Endothelial cell (in vitro differentiated cells): ENCODE measurements at regions not wholly inside any gene's neighbourhood (a gene's known extent, or its start where the extent isn't known, plus 50 kb on each side); places are given as distances from the start of the nearest gene placed in this dataset.

ENCODE experiments used
- DNase-seq: peaks from one replicate; pipeline ENCODE4 v3.0.0; 2021; ENCODE audit warnings: low spot score
- H3K27ac Mint-ChIP-seq: one replicate; pipeline ENCODE4 v1.8.0; 2021; ENCODE audit warnings: mixed read lengths, inconsistent platforms; ENCODE audit not compliant: unreplicated experiment
- H3K27me3 Mint-ChIP-seq: one replicate; pipeline ENCODE4 v1.8.0; 2021; ENCODE audit warnings: mild to moderate bottlenecking, moderate library complexity, mixed read lengths, inconsistent platforms; ENCODE audit not compliant: unreplicated experiment
- H3K36me3 Mint-ChIP-seq: one replicate; pipeline ENCODE4 v1.8.0; 2021; ENCODE audit warnings: mild to moderate bottlenecking, low read depth, mixed read lengths, inconsistent platforms; ENCODE audit not compliant: unreplicated experiment
- H3K4me1 Mint-ChIP-seq: one replicate; pipeline ENCODE4 v1.8.0; 2021; ENCODE audit warnings: mild to moderate bottlenecking, mixed read lengths, inconsistent platforms; ENCODE audit not compliant: unreplicated experiment
- H3K4me3 Mint-ChIP-seq: one replicate; pipeline ENCODE4 v1.8.0; 2021; ENCODE audit warnings: mild to moderate bottlenecking, mixed read lengths, inconsistent platforms; ENCODE audit not compliant: unreplicated experiment
- H3K9me3 Mint-ChIP-seq: one replicate; pipeline ENCODE4 v1.8.0; 2021; ENCODE audit warnings: mixed read lengths, inconsistent platforms; ENCODE audit not compliant: unreplicated experiment
- CTCF ChIP-seq: fragments of 200-600 bp; sonication (generic); IDR thresholded peaks from one replicate; pipeline ENCODE4 v1.5.0; 2021; ENCODE audit warnings: antibody characterized with exemption; ENCODE audit not compliant: unreplicated experiment

- Mint-ChIP-seq H3K4me1 (peaks cover 9% of the 10 kb centered on the region), H3K27me3 (no peaks in the 10 kb centered on the region), H3K27ac (no peak overlapping the region), H3K4me3 (no peak overlapping the region), H3K36me3 (peaks cover 1% of the 10 kb centered on the region), H3K9me3 (no peaks in the 10 kb centered on the region)
- DNase-seq = no peak
- TF ChIP-seq CTCF = no peak
These were observed 237.5 kb downstream of the CD83 start for GRCh38 chr6:14354919-14355572.

GRCh38 chr6:14359438-14359837 is 241.9 kb downstream of the CD83 start:
- H3K27ac Mint-ChIP-seq = no peak overlapping the region
- H3K4me3 Mint-ChIP-seq = no peak overlapping the region
- H3K9me3 Mint-ChIP-seq = no peaks in the 10 kb centered on the region
- H3K36me3 Mint-ChIP-seq = no peaks in the 10 kb centered on the region
- peaks cover 9% of the 10 kb centered on the region for H3K4me1 Mint-ChIP-seq
- no peak for TF ChIP-seq CTCF
- no peaks in the 10 kb centered on the region for H3K27me3 Mint-ChIP-seq
- DNase-seq = no peak

- H3K4me3 Mint-ChIP-seq = no peak overlapping the region
- DNase-seq = no peak
- H3K27ac Mint-ChIP-seq = no peak overlapping the region
- peaks cover 9% of the 10 kb centered on the region for H3K4me1 Mint-ChIP-seq
- no peaks in the 10 kb centered on the region for H3K9me3 Mint-ChIP-seq
- H3K36me3 Mint-ChIP-seq = no peaks in the 10 kb centered on the region
- no peak for TF ChIP-seq CTCF
- no peaks in the 10 kb centered on the region for H3K27me3 Mint-ChIP-seq
These were observed 243.0 kb downstream of the CD83 start for GRCh38 chr6:14360565-14360964.

DNA sequence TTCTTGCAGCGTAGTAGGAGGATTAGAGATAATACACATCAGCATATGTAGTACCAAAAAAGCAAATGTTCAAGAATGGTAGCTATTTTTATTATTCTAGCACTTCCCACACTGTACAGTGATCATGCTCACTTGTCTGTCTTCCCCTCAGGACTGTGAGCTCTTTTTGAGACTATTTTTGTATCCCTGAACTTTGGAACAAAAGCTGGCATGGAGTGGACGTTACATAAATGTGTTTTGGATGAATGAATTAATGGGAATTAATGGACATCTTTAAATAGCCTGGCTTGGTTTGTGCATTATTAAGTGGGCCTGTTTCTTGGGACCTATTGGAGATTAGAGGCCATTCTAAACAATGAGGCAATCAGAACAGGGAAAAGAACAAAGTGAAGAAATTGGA is 243.7 kb downstream of the CD83 start:
- DNase-seq = no peak
- Mint-ChIP-seq H3K4me3 (no peak overlapping the region), H3K27me3 (no peaks in the 10 kb centered on the region), H3K27ac (no peak overlapping the region), H3K4me1 (peaks cover 9% of the 10 kb centered on the region), H3K36me3 (no peaks in the 10 kb centered on the region), H3K9me3 (no peaks in the 10 kb centered on the region)
- TF ChIP-seq CTCF = no peak

GRCh38 chr6:14361956-14362587 is 244.5 kb downstream of the CD83 start:
- no peaks in the 10 kb centered on the region for H3K27me3 Mint-ChIP-seq
- H3K4me3 Mint-ChIP-seq = no peak overlapping the region
- H3K9me3 Mint-ChIP-seq = no peaks in the 10 kb centered on the region
- peaks cover 9% of the 10 kb centered on the region for H3K4me1 Mint-ChIP-seq
- no peak overlapping the region for H3K27ac Mint-ChIP-seq
- H3K36me3 Mint-ChIP-seq = no peaks in the 10 kb centered on the region
- DNase-seq = no peak
- no peak for TF ChIP-seq CTCF
